Gastrocnemius medialis (tissue), 4 donors: ENCODE measurements at regions not wholly inside any gene's neighbourhood (a gene's known extent, or its start where the extent isn't known, plus 50 kb on each side); places are given as distances from the start of the nearest gene placed in this dataset.
"Not testable (repeated sequence)": the region's sequence is repeated elsewhere in the genome, so short reads cannot be mapped to it uniquely, and the experiment has no call there.

Experiments
- ATAC-seq, 2 donors: fragments of 150-250 bp; one replicate each; pipeline ENCODE4 v1.9.1; 2016
- DNase-seq, 2 donors: peaks; one replicate each; pipeline ENCODE4 v3.0.0-alpha.2; 2019
- H3K27ac ChIP-seq, 4 donors: fragments of 200-600 bp; sonication (generic); 1 replicate in 1 of 4; 2 replicates in 3 of 4; pipeline ENCODE4 v1.5.1; 2016 to 2018; ENCODE audit warnings: mild to moderate bottlenecking in 2 of 4, moderate library complexity in 1 of 4
- H3K27me3 ChIP-seq, 3 donors: fragments of 200-600 bp; sonication (generic) in 2 of 3; 1 replicate in 1 of 3; 2 replicates in 2 of 3; pipeline versions ENCODE4 v1.5.1 to v1.6.0; 2016 to 2019; ENCODE audit warnings: mild to moderate bottlenecking in 1 of 3, moderate library complexity in 1 of 3
- H3K36me3 ChIP-seq, 2 donors: fragments of 200-600 bp; sonication (generic) in 1 of 2; one replicate each; pipeline ENCODE4 v1.5.1; 2017 to 2018
- H3K4me1 ChIP-seq, 2 donors: fragments of 200-600 bp; sonication (generic) in 1 of 2; one replicate each; pipeline ENCODE4 v1.5.1; 2016 to 2017; ENCODE audit warnings: mild to moderate bottlenecking in 2 of 2
- H3K4me3 ChIP-seq, 4 donors: fragments of 200-600 bp; sonication (generic) in 3 of 4; 1 replicate in 1 of 4; 2 replicates in 3 of 4; pipeline ENCODE4 v1.5.1; 2016 to 2019; ENCODE audit warnings: mild to moderate bottlenecking in 2 of 4
- H3K9me3 ChIP-seq, 3 donors: fragments of 200-600 bp; sonication (generic) in 2 of 3; 1 replicate in 1 of 3; 2 replicates in 2 of 3; pipeline ENCODE4 v1.5.1; 2016 to 2019
- POLR2A ChIP-seq, 2 donors: fragments of 450-650 bp; IDR thresholded peaks; one replicate each; pipeline ENCODE4 v1.6.1; 2017; ENCODE audit warnings: antibody characterized with exemption in 2 of 2, mild to moderate bottlenecking in 2 of 2, moderate library complexity in 2 of 2
- in situ Hi-C, 4 donors: fragments of 200-750 bp; cut with MboI; loops; one replicate each; pipeline versions ENCODE4 v1.15.0 to v1.8.0; 2017; ENCODE audit warnings: low sequenced_read_pairs in 4 of 4
- intact Hi-C: fragments of 100-400 bp; cut with DNase I; formaldehyde crosslinking; loops from one replicate; pipeline ENCODE4 v1.15.1; 2023; ENCODE audit warnings: low total_unique reads
- TF ChIP-seq, protein P1 (sequence below), 5 experiments: fragments of 450-650 bp in 3 of 5; fragments of 200-600 bp in 2 of 5; sonication (generic) in 2 of 5; IDR thresholded peaks in 4 of 5; conservative IDR thresholded peaks in 1 of 5; 1 replicate in 4 of 5; 2 replicates in 1 of 5; pipeline ENCODE4 v1.5.1; 2016 to 2019; ENCODE audit warnings: antibody characterized with exemption in 5 of 5, mild to moderate bottlenecking in 3 of 5, moderate library complexity in 3 of 5

GRCh38 chr13:81171065-81171647, 830.2 kb upstream of the SPRY2 start:
- in situ Hi-C loops (no loop called here), intact Hi-C loops (no loop called here)
- DNase-seq, result no peak
- Histone ChIP-seq H3K4me1 (no peaks in the 10 kb centered on the region), H3K4me3 (no peak overlapping the region), H3K36me3 (no peaks in the 10 kb centered on the region), H3K27ac (no peak overlapping the region), H3K9me3 (no peaks in the 10 kb centered on the region), H3K27me3 (no peaks in the 10 kb centered on the region)
- TF ChIP-seq, protein P1, sequence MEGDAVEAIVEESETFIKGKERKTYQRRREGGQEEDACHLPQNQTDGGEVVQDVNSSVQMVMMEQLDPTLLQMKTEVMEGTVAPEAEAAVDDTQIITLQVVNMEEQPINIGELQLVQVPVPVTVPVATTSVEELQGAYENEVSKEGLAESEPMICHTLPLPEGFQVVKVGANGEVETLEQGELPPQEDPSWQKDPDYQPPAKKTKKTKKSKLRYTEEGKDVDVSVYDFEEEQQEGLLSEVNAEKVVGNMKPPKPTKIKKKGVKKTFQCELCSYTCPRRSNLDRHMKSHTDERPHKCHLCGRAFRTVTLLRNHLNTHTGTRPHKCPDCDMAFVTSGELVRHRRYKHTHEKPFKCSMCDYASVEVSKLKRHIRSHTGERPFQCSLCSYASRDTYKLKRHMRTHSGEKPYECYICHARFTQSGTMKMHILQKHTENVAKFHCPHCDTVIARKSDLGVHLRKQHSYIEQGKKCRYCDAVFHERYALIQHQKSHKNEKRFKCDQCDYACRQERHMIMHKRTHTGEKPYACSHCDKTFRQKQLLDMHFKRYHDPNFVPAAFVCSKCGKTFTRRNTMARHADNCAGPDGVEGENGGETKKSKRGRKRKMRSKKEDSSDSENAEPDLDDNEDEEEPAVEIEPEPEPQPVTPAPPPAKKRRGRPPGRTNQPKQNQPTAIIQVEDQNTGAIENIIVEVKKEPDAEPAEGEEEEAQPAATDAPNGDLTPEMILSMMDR (IDR thresholded peaks at IDR 0.05 in 4 of 5, conservative IDR thresholded peaks at IDR 0.05 in 1 of 5), result peak in 3 of 5 experiments; percentile 27 to 53 (median 37)
- no peak for TF ChIP-seq POLR2A (IDR thresholded peaks at IDR 0.05)
- ATAC-seq, result no peak

DNA sequence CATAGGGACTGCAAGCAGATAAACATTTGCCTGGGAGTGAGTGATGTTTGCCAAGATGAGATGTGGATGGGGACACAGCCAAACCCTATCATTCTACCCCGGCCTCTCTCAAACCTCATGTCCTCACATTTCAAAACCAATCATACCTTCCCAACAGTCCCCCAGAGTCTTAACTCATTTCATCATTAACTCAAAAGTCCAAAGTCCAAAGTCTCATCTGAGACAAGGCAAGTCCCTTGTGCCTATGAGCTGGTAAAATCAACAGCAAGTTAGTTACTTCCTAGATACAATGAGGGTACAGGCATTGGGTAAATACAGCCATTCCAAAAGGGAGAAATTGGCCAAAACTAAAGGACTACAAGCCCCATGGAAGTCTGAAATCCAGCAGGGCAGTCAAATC, 822.9 kb upstream of the SPRY2 start:
- ATAC-seq, DNase-seq, H3K36me3 ChIP-seq, in situ Hi-C loops, H3K9me3 ChIP-seq, H3K27me3 ChIP-seq, H3K27ac ChIP-seq, H3K4me1 ChIP-seq, H3K4me3 ChIP-seq, intact Hi-C loops: not testable (repeated sequence)

GRCh38 chr13:81153478-81153877, 812.6 kb upstream of the SPRY2 start:
- no peak overlapping the region for H3K27ac ChIP-seq
- H3K36me3 ChIP-seq, result no peaks in the 10 kb centered on the region
- no peaks in the 10 kb centered on the region for H3K27me3 ChIP-seq
- intact Hi-C loops, result no loop called here
- H3K4me3 ChIP-seq, result no peak overlapping the region
- H3K4me1 ChIP-seq, result no peaks in the 10 kb centered on the region
- no peaks in the 10 kb centered on the region for H3K9me3 ChIP-seq
- TF ChIP-seq, protein P1 (IDR thresholded peaks at IDR 0.05 in 4 of 5, conservative IDR thresholded peaks at IDR 0.05 in 1 of 5), result no peak
- TF ChIP-seq POLR2A (IDR thresholded peaks at IDR 0.05), result no peak
- ATAC-seq, result no peak
- no peak for DNase-seq
- in situ Hi-C loops, result no loop called here

DNA sequence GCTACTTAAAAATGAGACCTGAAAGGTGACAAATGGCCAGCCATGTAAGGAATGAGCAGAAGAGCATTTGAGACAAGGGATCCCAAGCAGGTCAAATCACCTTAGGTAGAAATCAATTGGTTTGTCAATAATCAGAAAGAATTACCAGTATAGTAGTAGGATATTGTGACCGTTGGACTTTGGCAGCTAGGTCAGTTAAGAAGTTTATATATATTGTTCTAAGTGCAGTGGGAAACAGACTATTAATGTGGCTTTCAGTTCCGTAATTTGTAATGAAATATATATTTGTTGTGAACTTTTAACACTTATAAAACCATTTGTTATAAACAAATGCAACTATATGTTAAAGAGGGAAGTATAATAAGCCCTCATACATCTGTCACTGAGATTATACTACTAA, 807.9 kb upstream of the SPRY2 start:
- no peak for ATAC-seq
- Histone ChIP-seq H3K27ac (no peak overlapping the region), H3K27me3 (no peaks in the 10 kb centered on the region), H3K4me3 (no peak overlapping the region), H3K9me3 (no peaks in the 10 kb centered on the region), H3K36me3 (no peaks in the 10 kb centered on the region), H3K4me1 (no peaks in the 10 kb centered on the region)
- intact Hi-C loops, result no loop called here
- no peak for TF ChIP-seq POLR2A (IDR thresholded peaks at IDR 0.05)
- TF ChIP-seq, protein P1 (IDR thresholded peaks at IDR 0.05 in 4 of 5, conservative IDR thresholded peaks at IDR 0.05 in 1 of 5), result no peak
- DNase-seq, result no peak
- in situ Hi-C loops, result no loop called here

DNA sequence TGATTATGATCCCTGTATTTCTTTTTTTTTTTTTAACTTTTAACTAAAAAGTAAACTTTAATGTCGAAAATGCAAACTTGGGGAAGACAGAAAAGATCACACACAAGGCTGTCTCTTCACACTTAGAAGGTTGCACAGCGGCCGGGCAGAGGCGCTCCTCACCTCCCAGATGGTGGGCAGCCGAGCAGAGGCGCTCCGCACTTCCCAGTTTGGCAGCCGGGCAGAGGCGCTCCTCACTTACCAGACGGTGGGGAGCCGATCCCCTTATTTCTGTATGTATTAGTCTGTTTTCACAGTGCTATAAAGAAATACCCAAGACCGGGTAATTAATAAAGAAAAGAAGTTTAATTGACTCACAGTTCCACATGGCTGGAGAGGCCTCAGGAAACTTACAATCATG, 805.6 kb upstream of the SPRY2 start:
- H3K27me3 ChIP-seq, intact Hi-C loops, H3K36me3 ChIP-seq, H3K4me1 ChIP-seq, DNase-seq, in situ Hi-C loops, H3K4me3 ChIP-seq, ATAC-seq, H3K9me3 ChIP-seq, H3K27ac ChIP-seq: not testable (repeated sequence)
